ENCODE measurements at regions not wholly inside any gene's neighbourhood (a gene's known extent, or its start where the extent isn't known, plus 50 kb on each side); places are given as distances from the start of the nearest gene placed in this dataset.

- TF ChIP-seq, protein P1, sequence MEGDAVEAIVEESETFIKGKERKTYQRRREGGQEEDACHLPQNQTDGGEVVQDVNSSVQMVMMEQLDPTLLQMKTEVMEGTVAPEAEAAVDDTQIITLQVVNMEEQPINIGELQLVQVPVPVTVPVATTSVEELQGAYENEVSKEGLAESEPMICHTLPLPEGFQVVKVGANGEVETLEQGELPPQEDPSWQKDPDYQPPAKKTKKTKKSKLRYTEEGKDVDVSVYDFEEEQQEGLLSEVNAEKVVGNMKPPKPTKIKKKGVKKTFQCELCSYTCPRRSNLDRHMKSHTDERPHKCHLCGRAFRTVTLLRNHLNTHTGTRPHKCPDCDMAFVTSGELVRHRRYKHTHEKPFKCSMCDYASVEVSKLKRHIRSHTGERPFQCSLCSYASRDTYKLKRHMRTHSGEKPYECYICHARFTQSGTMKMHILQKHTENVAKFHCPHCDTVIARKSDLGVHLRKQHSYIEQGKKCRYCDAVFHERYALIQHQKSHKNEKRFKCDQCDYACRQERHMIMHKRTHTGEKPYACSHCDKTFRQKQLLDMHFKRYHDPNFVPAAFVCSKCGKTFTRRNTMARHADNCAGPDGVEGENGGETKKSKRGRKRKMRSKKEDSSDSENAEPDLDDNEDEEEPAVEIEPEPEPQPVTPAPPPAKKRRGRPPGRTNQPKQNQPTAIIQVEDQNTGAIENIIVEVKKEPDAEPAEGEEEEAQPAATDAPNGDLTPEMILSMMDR (IDR thresholded peaks at IDR 0.05): no peak
- no peak for TF ChIP-seq POLR2A (IDR thresholded peaks at IDR 0.05)
These were observed 135.1 kb downstream of the ID4 start for GRCh38 chr6:19972221-19972620.

Data from tibial nerve (tissue), 3 donors.